Chondrocyte (in vitro differentiated cells): ENCODE measurements at regions not wholly inside any gene's neighbourhood (a gene's known extent, or its start where the extent isn't known, plus 50 kb on each side); places are given as distances from the start of the nearest gene placed in this dataset.

Experiments
- DNase-seq: peaks from one replicate; pipeline ENCODE4 v3.0.0; 2021; ENCODE audit warnings: mixed read lengths, low spot score
- H3K27ac Mint-ChIP-seq: one replicate; pipeline ENCODE4 v1.8.0; 2021; ENCODE audit warnings: mild to moderate bottlenecking, moderate library complexity, mixed read lengths; ENCODE audit not compliant: unreplicated experiment
- H3K27me3 Mint-ChIP-seq: 2 replicates; pipeline ENCODE4 v1.8.0; 2021; ENCODE audit warnings: low read depth, mixed read lengths
- H3K36me3 Mint-ChIP-seq: 2 replicates; pipeline ENCODE4 v1.8.0; 2021; ENCODE audit warnings: low read depth, mixed read lengths
- H3K4me1 Mint-ChIP-seq: 2 replicates; pipeline ENCODE4 v1.8.0; 2021; ENCODE audit warnings: low read depth, mild to moderate bottlenecking, mixed read lengths
- H3K4me3 Mint-ChIP-seq: one replicate; pipeline ENCODE4 v1.8.0; 2021; ENCODE audit warnings: mild to moderate bottlenecking, moderate library complexity, mixed read lengths; ENCODE audit not compliant: unreplicated experiment
- H3K9me3 Mint-ChIP-seq: 2 replicates; pipeline ENCODE4 v1.8.0; 2021; ENCODE audit warnings: low read depth, mixed read lengths
- CTCF ChIP-seq: fragments of 200-600 bp; sonication (generic); IDR thresholded peaks from 2 replicates; pipeline ENCODE4 v1.5.0; 2021; ENCODE audit warnings: antibody characterized with exemption, mild to moderate bottlenecking, moderate library complexity

DNA sequence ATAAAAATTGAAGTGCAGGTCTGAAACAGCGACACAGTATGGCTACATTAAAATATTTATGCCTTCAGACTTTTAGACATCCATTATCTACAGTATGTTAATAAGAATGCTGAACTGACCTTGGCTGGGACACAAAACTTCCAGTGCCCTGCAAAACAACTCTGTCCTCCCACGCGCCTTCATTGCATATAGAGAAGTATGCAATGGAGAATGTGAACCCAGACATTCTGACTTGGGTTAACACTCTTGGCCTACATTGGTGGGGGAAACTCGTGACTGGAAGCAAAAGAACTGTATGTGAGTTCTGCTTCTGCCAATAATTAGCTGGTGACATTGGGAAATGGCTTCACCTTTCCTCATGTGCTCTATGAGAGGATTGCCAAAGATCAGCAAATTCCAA lies 110.5 kb upstream of the SLC24A5 start:
- H3K9me3 Mint-ChIP-seq: no peaks in the 10 kb centered on the region
- no peak for DNase-seq
- H3K36me3 Mint-ChIP-seq: no peaks in the 10 kb centered on the region
- no peak for TF ChIP-seq CTCF
- H3K27ac Mint-ChIP-seq: no peak overlapping the region
- peaks cover 11% of the 10 kb centered on the region for H3K4me1 Mint-ChIP-seq
- peaks cover 15% of the 10 kb centered on the region for H3K27me3 Mint-ChIP-seq
- H3K4me3 Mint-ChIP-seq: no peak overlapping the region

DNA sequence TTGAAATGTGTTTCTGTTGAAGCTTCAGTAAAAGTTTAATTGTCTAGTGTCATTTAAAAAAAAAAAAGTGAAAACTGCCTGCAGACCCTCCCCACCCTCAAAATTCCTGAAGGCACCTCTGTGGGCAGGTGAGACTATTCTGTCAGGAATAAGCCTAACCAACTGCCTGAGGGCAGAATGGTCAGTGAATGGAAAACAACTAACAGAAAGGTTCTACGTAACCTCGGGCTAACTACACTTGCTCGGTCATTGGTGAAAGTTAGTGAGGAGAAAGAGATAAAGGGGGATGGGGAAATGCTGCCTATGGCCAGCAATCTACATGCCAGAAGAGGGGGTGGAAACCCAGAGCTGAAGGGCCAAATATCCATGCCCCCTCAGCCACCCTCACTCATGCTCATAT lies 108.6 kb upstream of the SLC24A5 start:
- TF ChIP-seq CTCF: no peak

DNA sequence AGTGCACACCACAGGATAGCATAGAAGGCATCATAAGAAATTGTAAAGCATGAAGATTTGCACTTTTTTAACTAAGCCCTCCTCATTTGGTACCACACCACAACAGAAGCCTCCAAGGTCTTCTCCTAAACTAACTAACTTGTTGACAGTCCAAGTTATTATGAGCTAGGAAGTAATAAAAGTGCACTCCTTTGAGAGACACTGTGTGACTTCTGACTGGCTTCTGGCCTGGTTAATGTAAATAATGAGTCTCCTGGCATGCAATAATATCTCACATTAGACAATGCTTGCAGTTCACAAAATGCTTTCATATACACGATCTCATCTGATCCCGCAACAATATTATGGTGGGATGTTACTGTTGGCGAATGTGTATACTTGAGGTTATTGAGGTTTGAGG lies 103.9 kb upstream of the SLC24A5 start:
- no peak for TF ChIP-seq CTCF
- Mint-ChIP-seq H3K4me1 (no peaks in the 10 kb centered on the region), H3K4me3 (no peak overlapping the region), H3K27me3 (peaks cover 17% of the 10 kb centered on the region), H3K9me3 (no peaks in the 10 kb centered on the region), H3K27ac (no peak overlapping the region), H3K36me3 (no peaks in the 10 kb centered on the region)
- no peak for DNase-seq

More for the DNA sequence above, 108.6 kb upstream of the SLC24A5 start:
- Mint-ChIP-seq H3K4me3 (no peak overlapping the region), H3K4me1 (no peaks in the 10 kb centered on the region), H3K9me3 (no peaks in the 10 kb centered on the region), H3K36me3 (no peaks in the 10 kb centered on the region), H3K27ac (no peak overlapping the region), H3K27me3 (peaks cover 15% of the 10 kb centered on the region)
- no peak for DNase-seq

- no peak for DNase-seq
- no peak for TF ChIP-seq CTCF
- Mint-ChIP-seq H3K27ac (no peak overlapping the region), H3K36me3 (no peaks in the 10 kb centered on the region), H3K27me3 (peaks cover 16% of the 10 kb centered on the region), H3K4me3 (no peak overlapping the region), H3K9me3 (no peaks in the 10 kb centered on the region), H3K4me1 (no peaks in the 10 kb centered on the region)
These were observed 103.0 kb upstream of the SLC24A5 start for GRCh38 chr15:48017747-48018146.

DNA sequence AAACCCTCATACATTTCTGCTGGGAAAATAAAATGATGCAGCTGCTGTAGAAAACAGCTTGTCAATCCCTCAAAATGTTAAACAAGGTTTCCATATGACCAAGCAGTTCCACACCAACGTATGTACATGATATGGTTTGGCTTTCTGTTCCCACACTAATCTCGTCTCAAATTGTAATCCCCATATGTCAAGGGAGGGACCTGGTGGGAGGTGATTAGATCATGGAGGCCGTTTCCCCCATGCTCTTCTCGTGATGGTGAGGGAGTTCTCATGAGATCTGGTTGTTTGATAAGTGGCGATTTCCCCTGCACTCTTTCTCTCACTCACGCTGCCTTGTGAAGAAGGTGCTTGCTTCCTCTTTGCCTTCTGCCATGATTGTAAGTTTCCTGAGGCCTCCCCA lies 100.6 kb upstream of the SLC24A5 start:
- TF ChIP-seq CTCF: no peak
- no peak for DNase-seq
- Mint-ChIP-seq H3K27ac (no peak overlapping the region), H3K27me3 (peaks cover 2% of the 10 kb centered on the region), H3K4me3 (no peak overlapping the region), H3K4me1 (no peaks in the 10 kb centered on the region), H3K9me3 (no peaks in the 10 kb centered on the region), H3K36me3 (no peaks in the 10 kb centered on the region)
